ENCODE measurements at regions not wholly inside any gene's neighbourhood (a gene's known extent, or its start where the extent isn't known, plus 50 kb on each side); places are given as distances from the start of the nearest gene placed in this dataset.

DNA sequence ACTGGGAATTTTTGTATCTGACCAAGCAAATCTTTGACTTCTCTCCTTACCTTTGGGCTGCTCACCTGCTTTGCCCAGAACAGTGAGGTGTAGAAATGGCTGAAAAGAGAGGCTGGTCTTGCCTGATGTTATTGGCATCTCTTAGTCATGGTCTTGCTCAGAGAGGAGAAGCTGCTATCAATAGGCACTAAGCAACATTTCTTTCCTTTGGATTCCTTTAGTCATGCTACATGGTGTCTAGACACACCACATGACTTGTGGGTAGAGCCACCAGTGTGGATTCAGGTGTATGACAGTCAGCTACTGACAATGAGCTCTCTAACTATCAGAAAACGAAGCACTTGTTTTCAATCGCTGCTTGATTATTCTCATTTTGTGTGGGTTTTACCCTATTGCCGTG lies 341.3 kb upstream of the DCC start:
- TF ChIP-seq, protein P1, sequence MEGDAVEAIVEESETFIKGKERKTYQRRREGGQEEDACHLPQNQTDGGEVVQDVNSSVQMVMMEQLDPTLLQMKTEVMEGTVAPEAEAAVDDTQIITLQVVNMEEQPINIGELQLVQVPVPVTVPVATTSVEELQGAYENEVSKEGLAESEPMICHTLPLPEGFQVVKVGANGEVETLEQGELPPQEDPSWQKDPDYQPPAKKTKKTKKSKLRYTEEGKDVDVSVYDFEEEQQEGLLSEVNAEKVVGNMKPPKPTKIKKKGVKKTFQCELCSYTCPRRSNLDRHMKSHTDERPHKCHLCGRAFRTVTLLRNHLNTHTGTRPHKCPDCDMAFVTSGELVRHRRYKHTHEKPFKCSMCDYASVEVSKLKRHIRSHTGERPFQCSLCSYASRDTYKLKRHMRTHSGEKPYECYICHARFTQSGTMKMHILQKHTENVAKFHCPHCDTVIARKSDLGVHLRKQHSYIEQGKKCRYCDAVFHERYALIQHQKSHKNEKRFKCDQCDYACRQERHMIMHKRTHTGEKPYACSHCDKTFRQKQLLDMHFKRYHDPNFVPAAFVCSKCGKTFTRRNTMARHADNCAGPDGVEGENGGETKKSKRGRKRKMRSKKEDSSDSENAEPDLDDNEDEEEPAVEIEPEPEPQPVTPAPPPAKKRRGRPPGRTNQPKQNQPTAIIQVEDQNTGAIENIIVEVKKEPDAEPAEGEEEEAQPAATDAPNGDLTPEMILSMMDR (IDR thresholded peaks at IDR 0.05) = no peak
- TF ChIP-seq POLR2A (IDR thresholded peaks at IDR 0.05) = no peak

Measured in vagina (tissue), 2 donors.